ENCODE measurements at regions not wholly inside any gene's neighbourhood (a gene's known extent, or its start where the extent isn't known, plus 50 kb on each side); places are given as distances from the start of the nearest gene placed in this dataset.

DNA sequence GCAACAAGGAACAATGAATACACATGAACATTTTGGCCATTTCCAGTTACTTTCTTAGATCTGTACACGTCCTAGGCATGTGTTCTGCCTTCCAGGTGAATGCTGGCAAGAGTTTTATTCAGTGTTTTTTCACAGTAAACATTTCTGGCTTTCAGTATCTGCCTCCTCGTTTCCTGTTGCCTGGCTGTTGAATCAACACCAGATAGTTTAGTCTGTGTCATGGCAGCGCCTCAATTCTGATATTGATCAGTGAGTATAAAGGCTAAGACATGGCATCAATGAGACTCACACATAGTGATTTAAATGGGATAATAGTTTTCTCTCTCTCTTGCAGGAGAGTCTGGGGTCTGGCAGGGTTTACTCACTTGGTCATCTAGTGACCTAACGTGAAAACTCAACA lies 266.9 kb upstream of the SLCO3A1 start:
- H3K4me1 ChIP-seq (ENCODE audit: insufficient read depth, low read length) = no peaks in the 10 kb centered on the region
- POLR2A ChIA-PET = no interaction called here

DNA sequence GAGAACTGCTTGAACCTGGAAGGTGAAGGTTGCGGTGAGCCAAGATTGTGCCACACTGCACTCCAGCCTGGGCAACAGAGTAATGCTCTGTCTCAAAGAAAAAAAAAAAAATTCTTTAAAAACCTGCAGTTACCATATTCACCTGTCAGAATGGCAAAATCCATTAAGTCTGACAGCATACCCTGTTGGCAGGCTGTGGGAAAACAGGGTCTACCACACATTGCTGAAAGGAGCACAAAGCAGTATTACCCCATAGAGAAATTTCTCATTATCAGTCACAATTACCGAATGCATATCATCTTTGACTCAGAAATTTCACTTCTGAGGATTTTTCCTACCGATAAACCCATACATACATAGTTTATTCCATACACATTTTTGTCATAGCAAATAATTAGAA lies 264.1 kb upstream of the SLCO3A1 start:
- DNase-seq (peak in 2 of 14 experiments; percentile 2 to 20), ATAC-seq (ENCODE audit: poor library complexity) (no peak)
- H3K27ac Mint-ChIP-seq = no peak overlapping the region
- no peaks in the 10 kb centered on the region for H3K36me3 ChIP-seq (ENCODE audit: insufficient read depth, low read length)
- H3K27ac ChIP-seq (ENCODE audit: low read depth in 1 of 2, low read length in 2 of 2) = no peak overlapping the region
- TF ChIP-seq, protein P1, sequence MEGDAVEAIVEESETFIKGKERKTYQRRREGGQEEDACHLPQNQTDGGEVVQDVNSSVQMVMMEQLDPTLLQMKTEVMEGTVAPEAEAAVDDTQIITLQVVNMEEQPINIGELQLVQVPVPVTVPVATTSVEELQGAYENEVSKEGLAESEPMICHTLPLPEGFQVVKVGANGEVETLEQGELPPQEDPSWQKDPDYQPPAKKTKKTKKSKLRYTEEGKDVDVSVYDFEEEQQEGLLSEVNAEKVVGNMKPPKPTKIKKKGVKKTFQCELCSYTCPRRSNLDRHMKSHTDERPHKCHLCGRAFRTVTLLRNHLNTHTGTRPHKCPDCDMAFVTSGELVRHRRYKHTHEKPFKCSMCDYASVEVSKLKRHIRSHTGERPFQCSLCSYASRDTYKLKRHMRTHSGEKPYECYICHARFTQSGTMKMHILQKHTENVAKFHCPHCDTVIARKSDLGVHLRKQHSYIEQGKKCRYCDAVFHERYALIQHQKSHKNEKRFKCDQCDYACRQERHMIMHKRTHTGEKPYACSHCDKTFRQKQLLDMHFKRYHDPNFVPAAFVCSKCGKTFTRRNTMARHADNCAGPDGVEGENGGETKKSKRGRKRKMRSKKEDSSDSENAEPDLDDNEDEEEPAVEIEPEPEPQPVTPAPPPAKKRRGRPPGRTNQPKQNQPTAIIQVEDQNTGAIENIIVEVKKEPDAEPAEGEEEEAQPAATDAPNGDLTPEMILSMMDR (IDR thresholded peaks at IDR 0.05) = no peak
- no peak overlapping the region for H3K4me3 Mint-ChIP-seq
- ChIA-PET POLR2A (no interaction called here), CTCF (no interaction called here)
- peaks cover 8% of the 10 kb centered on the region for H3K27me3 Mint-ChIP-seq
- no peaks in the 10 kb centered on the region for H3K4me1 Mint-ChIP-seq (ENCODE audit: low read depth)
- H3K9me3 Mint-ChIP-seq = no peaks in the 10 kb centered on the region
- H3K4me1 ChIP-seq (ENCODE audit: insufficient read depth, low read length) = no peaks in the 10 kb centered on the region
- H3K4me3 ChIP-seq (ENCODE audit: low read length) = no peak overlapping the region
- intact Hi-C loops (cut with DNase I, micrococcal nuclease) = no loop called here
- H3K36me3 Mint-ChIP-seq (ENCODE audit: low read depth) = no peaks in the 10 kb centered on the region
- H3K27me3 ChIP-seq (ENCODE audit: control insufficient read depth in 1 of 2, insufficient read depth in 2 of 2, low read length in 2 of 2) = no peaks in the 10 kb centered on the region
- H3K9me3 ChIP-seq (ENCODE audit: control insufficient read depth in 1 of 2, insufficient read depth in 1 of 2, low read length in 2 of 2) = no peaks in the 10 kb centered on the region

More for the DNA sequence above, 266.9 kb upstream of the SLCO3A1 start:
- Histone ChIP-seq H3K9me3 (ENCODE audit: control insufficient read depth in 1 of 2, insufficient read depth in 1 of 2, low read length in 2 of 2) (no peaks in the 10 kb centered on the region), H3K36me3 (ENCODE audit: insufficient read depth, low read length) (no peaks in the 10 kb centered on the region), H3K27me3 (ENCODE audit: control insufficient read depth in 1 of 2, insufficient read depth in 2 of 2, low read length in 2 of 2) (no peaks in the 10 kb centered on the region), H3K27ac (ENCODE audit: low read depth in 1 of 2, low read length in 2 of 2) (no peak overlapping the region), H3K4me3 (ENCODE audit: low read length) (no peak overlapping the region)
- Mint-ChIP-seq H3K27me3 (peaks cover 23% of the 10 kb centered on the region), H3K27ac (no peak overlapping the region), H3K9me3 (no peaks in the 10 kb centered on the region), H3K36me3 (ENCODE audit: low read depth) (no peaks in the 10 kb centered on the region), H3K4me1 (ENCODE audit: low read depth) (no peaks in the 10 kb centered on the region), H3K4me3 (no peak overlapping the region)
- DNase-seq (no peak), ATAC-seq (ENCODE audit: poor library complexity) (no peak)
- CTCF ChIA-PET = no interaction called here
- TF ChIP-seq, protein P1 (IDR thresholded peaks at IDR 0.05) = no peak
- intact Hi-C loops (cut with DNase I, micrococcal nuclease) = no loop called here

DNA sequence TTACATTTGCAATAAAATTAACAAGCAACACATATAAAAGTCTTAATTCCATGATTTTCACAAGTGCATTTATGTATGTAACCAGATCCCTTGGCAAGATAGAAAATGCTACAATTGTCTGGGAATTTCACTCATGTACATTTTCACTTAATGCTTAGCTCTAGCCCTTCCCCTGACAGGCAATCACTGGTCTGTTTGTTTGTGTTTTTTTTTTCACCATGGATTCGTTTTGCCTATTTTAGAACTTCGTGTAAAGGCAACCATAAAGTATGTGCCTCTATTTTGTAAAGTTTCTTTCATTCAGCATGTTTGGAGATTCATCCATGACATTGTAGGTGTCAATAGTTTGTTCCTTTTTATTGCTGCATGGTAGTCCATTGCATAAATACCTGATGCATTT lies 260.9 kb upstream of the SLCO3A1 start:
- DNase-seq (no peak), ATAC-seq (ENCODE audit: poor library complexity) (no peak)
- Mint-ChIP-seq H3K9me3 (no peaks in the 10 kb centered on the region), H3K27ac (no peak overlapping the region), H3K4me3 (no peak overlapping the region), H3K36me3 (ENCODE audit: low read depth) (no peaks in the 10 kb centered on the region), H3K4me1 (ENCODE audit: low read depth) (no peaks in the 10 kb centered on the region), H3K27me3 (peaks cover 9% of the 10 kb centered on the region)
- Histone ChIP-seq H3K36me3 (ENCODE audit: insufficient read depth, low read length) (no peaks in the 10 kb centered on the region), H3K27ac (ENCODE audit: low read depth in 1 of 2, low read length in 2 of 2) (no peak overlapping the region), H3K4me3 (ENCODE audit: low read length) (no peak overlapping the region), H3K4me1 (ENCODE audit: insufficient read depth, low read length) (no peaks in the 10 kb centered on the region), H3K9me3 (ENCODE audit: control insufficient read depth in 1 of 2, insufficient read depth in 1 of 2, low read length in 2 of 2) (no peaks in the 10 kb centered on the region), H3K27me3 (ENCODE audit: control insufficient read depth in 1 of 2, insufficient read depth in 2 of 2, low read length in 2 of 2) (peaks cover under 1 to 4% of the 10 kb centered on the region in 2 experiments)
- POLR2A ChIA-PET = no interaction called here
- intact Hi-C loops (cut with DNase I, micrococcal nuclease) = no loop called here
- CTCF ChIA-PET = no interaction called here
- TF ChIP-seq, protein P1 (IDR thresholded peaks at IDR 0.05) = no peak

Data from CD4-positive, alpha-beta T cell (primary cell).